Activated CD8-positive, alpha-beta T cell treated with anti-CD3 and anti-CD28 coated beads, Interleukin-2, amount 10 ng/mL, durations not matched to agents 7 days and 5 days (primary cell): ENCODE measurements at regions not wholly inside any gene's neighbourhood (a gene's known extent, or its start where the extent isn't known, plus 50 kb on each side); places are given as distances from the start of the nearest gene placed in this dataset.
"Not testable (repeated sequence)": the region's sequence is repeated elsewhere in the genome, so short reads cannot be mapped to it uniquely, and the experiment has no call there.

Experiments used
- ATAC-seq: fragments of 150-1000 bp; cut with Tn5 transposase; one replicate; pipeline ENCODE4 v1.10.0; 2021; ENCODE audit warnings: moderate library complexity
- CTCF ChIA-PET: fragments of 350-600 bp; sonication (Branson Sonifier 250); formaldehyde crosslinking; loops from one replicate; lab custom pipeline; 2021; ENCODE audit warnings: antibody characterized with exemption; lab: Charles Lee
- POLR2A ChIA-PET: fragments of 350-600 bp; sonication (Branson Sonifier 250); formaldehyde crosslinking; loops from one replicate; lab custom pipeline; 2021; ENCODE audit warnings: antibody characterized with exemption; lab: Charles Lee
- DNase-seq: peaks from one replicate; pipeline ENCODE4 v3.0.0-alpha.2; 2020
- H3K27ac Mint-ChIP-seq: one replicate; pipeline ENCODE4 v1.8.0; 2021; ENCODE audit warnings: mild to moderate bottlenecking, mixed read lengths
- H3K27me3 Mint-ChIP-seq: one replicate; pipeline ENCODE4 v1.8.0; 2021; ENCODE audit warnings: low read depth, mixed read lengths
- H3K36me3 Mint-ChIP-seq: one replicate; pipeline ENCODE4 v1.8.0; 2021; ENCODE audit warnings: low read depth, mixed read lengths
- H3K4me1 Mint-ChIP-seq: one replicate; pipeline ENCODE4 v1.8.0; 2021; ENCODE audit warnings: low read depth, mixed read lengths
- H3K4me3 Mint-ChIP-seq: one replicate; pipeline ENCODE4 v1.8.0; 2021; ENCODE audit warnings: mild to moderate bottlenecking, mixed read lengths
- H3K9me3 Mint-ChIP-seq: one replicate; pipeline ENCODE4 v1.8.0; 2022; ENCODE audit warnings: mixed read lengths; ENCODE audit not compliant: insufficient read depth

- Mint-ChIP-seq H3K36me3 (no peaks in the 10 kb centered on the region), H3K4me1 (no peaks in the 10 kb centered on the region), H3K27ac (no peak overlapping the region), H3K4me3 (no peak overlapping the region), H3K27me3 (no peaks in the 10 kb centered on the region), H3K9me3 (no peaks in the 10 kb centered on the region)
- DNase-seq (no peak), ATAC-seq (no peak)
- CTCF ChIA-PET, result no interaction called here
- POLR2A ChIA-PET, result no interaction called here
Observed at GRCh38 chr16:5756969-5757368, 659.4 kb upstream of the EEF2KMT start.

- no peak for DNase-seq
- H3K27ac Mint-ChIP-seq, result no peak overlapping the region
- no peak overlapping the region for H3K4me3 Mint-ChIP-seq
- ChIA-PET CTCF (no interaction called here), POLR2A (no interaction called here)
- no peaks in the 10 kb centered on the region for H3K27me3 Mint-ChIP-seq
- H3K4me1 Mint-ChIP-seq, result no peaks in the 10 kb centered on the region
- H3K9me3 Mint-ChIP-seq, result peaks cover 3% of the 10 kb centered on the region
- no peak for ATAC-seq
- H3K36me3 Mint-ChIP-seq, result no peaks in the 10 kb centered on the region
Observed at GRCh38 chr16:5753381-5753780, 655.8 kb upstream of the EEF2KMT start.

- DNase-seq, result no peak
- ATAC-seq, result no peak
- Mint-ChIP-seq H3K27me3 (no peaks in the 10 kb centered on the region), H3K4me3 (no peak overlapping the region), H3K36me3 (no peaks in the 10 kb centered on the region), H3K9me3 (peaks cover 3% of the 10 kb centered on the region), H3K27ac (no peak overlapping the region), H3K4me1 (no peaks in the 10 kb centered on the region)
- POLR2A ChIA-PET, result no interaction called here
- CTCF ChIA-PET, result no interaction called here
Observed at GRCh38 chr16:5751216-5751615, 653.6 kb upstream of the EEF2KMT start.

DNA sequence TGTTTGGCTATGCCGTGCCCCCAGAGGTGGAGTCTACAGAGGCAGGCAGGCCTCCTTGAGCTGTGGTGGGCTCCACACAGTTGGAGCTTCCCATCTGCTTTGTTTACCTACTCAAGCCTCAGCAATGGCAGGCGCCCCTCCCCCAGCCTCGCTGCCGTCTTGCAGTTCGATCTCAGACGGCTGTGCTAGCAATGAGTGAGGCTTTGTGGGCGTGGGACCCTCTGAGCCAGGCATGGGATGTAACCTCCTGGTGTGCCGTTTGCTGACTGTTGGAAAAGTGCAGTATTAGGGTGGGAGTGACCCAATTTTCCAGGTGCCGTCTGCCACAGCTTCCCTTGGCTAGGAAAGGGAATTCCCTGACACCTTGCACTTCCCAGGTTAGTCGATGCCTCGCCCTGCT is 652.8 kb upstream of the EEF2KMT start:
- H3K4me1 Mint-ChIP-seq, H3K36me3 Mint-ChIP-seq, H3K4me3 Mint-ChIP-seq, ATAC-seq, H3K27me3 Mint-ChIP-seq, H3K9me3 Mint-ChIP-seq, POLR2A ChIA-PET, CTCF ChIA-PET, DNase-seq, H3K27ac Mint-ChIP-seq: not testable (repeated sequence)

DNA sequence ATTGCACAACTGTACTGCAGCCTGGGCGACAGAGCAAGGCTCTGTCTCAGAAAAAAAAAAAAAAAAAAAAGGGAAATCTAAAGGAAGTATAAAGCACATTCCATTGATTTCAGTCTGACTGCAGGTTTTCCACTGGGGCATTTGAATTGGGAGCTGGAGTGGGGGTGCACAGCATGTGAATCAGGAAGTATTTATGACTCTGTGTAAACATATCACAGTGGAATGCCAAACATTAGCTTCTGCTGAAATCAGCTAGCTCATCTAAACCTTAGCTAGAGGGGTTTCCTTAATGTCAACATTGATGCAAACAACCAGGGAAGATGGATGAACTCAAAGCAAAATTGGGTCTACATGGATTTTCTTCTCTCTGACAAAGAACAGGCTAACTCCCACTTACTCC is 641.0 kb upstream of the EEF2KMT start:
- POLR2A ChIA-PET, result no interaction called here
- no peaks in the 10 kb centered on the region for H3K4me1 Mint-ChIP-seq
- no peaks in the 10 kb centered on the region for H3K27me3 Mint-ChIP-seq
- no peak overlapping the region for H3K27ac Mint-ChIP-seq
- ATAC-seq (no peak), DNase-seq (no peak)
- H3K36me3 Mint-ChIP-seq, result no peaks in the 10 kb centered on the region
- no peak overlapping the region for H3K4me3 Mint-ChIP-seq
- no peaks in the 10 kb centered on the region for H3K9me3 Mint-ChIP-seq
- CTCF ChIA-PET, result no interaction called here

GRCh38 chr16:5736209-5736930 is 638.8 kb upstream of the EEF2KMT start:
- H3K4me3 Mint-ChIP-seq, result no peak overlapping the region
- no peaks in the 10 kb centered on the region for H3K36me3 Mint-ChIP-seq
- H3K27me3 Mint-ChIP-seq, result no peaks in the 10 kb centered on the region
- POLR2A ChIA-PET, result no interaction called here
- ATAC-seq (no peak), DNase-seq (no peak)
- no peak overlapping the region for H3K27ac Mint-ChIP-seq
- H3K4me1 Mint-ChIP-seq, result no peaks in the 10 kb centered on the region
- CTCF ChIA-PET, result no interaction called here
- H3K9me3 Mint-ChIP-seq, result no peaks in the 10 kb centered on the region

DNA sequence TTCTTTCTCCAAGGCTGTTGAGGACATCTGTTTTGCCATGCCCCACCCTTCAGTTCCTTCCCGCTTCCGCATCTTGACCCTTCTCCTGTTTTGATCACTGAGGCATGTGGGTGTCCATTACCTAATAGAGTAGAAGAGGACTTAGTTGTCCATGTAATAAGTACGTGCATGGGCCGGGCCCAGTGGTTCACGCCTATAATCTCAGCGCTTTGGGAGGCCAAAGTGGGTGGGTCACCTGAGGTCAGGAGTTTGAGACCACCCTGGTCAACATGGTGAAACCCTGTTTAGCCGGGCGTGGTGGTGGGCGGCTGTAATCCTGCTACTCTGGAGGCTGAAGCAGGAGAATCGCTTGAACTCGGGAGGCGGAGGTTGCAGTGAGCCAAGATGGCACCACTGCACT is 637.8 kb upstream of the EEF2KMT start:
- ChIA-PET POLR2A (no interaction called here), CTCF (no interaction called here)
- ATAC-seq (no peak), DNase-seq (no peak)
- H3K9me3 Mint-ChIP-seq, result no peaks in the 10 kb centered on the region
- H3K27ac Mint-ChIP-seq, result no peak overlapping the region
- no peaks in the 10 kb centered on the region for H3K4me1 Mint-ChIP-seq
- no peak overlapping the region for H3K4me3 Mint-ChIP-seq
- H3K27me3 Mint-ChIP-seq, result no peaks in the 10 kb centered on the region
- no peaks in the 10 kb centered on the region for H3K36me3 Mint-ChIP-seq

- Mint-ChIP-seq H3K27ac (no peak overlapping the region), H3K4me3 (no peak overlapping the region), H3K36me3 (no peaks in the 10 kb centered on the region), H3K4me1 (no peaks in the 10 kb centered on the region), H3K9me3 (no peaks in the 10 kb centered on the region), H3K27me3 (no peaks in the 10 kb centered on the region)
- ATAC-seq (no peak), DNase-seq (no peak)
- ChIA-PET CTCF (no interaction called here), POLR2A (no interaction called here)
Observed at GRCh38 chr16:5730783-5731182, 633.2 kb upstream of the EEF2KMT start.

- no peaks in the 10 kb centered on the region for H3K27me3 Mint-ChIP-seq
- no peak for ATAC-seq
- no peak overlapping the region for H3K27ac Mint-ChIP-seq
- H3K4me1 Mint-ChIP-seq, result no peaks in the 10 kb centered on the region
- H3K4me3 Mint-ChIP-seq, result no peak overlapping the region
- no peak for DNase-seq
- POLR2A ChIA-PET, result no interaction called here
- peaks cover 12% of the 10 kb centered on the region for H3K9me3 Mint-ChIP-seq
- CTCF ChIA-PET, result no interaction called here
- H3K36me3 Mint-ChIP-seq, result no peaks in the 10 kb centered on the region
Observed at GRCh38 chr16:5722116-5722619, 624.6 kb upstream of the EEF2KMT start.

- ChIA-PET POLR2A (no interaction called here), CTCF (no interaction called here)
- Mint-ChIP-seq H3K9me3 (peaks cover 14% of the 10 kb centered on the region), H3K27ac (no peak overlapping the region), H3K4me1 (no peaks in the 10 kb centered on the region), H3K4me3 (no peak overlapping the region), H3K36me3 (no peaks in the 10 kb centered on the region), H3K27me3 (no peaks in the 10 kb centered on the region)
- ATAC-seq (no peak), DNase-seq (no peak)
Observed at GRCh38 chr16:5715155-5715554, 617.6 kb upstream of the EEF2KMT start.

- no peak overlapping the region for H3K4me3 Mint-ChIP-seq
- H3K9me3 Mint-ChIP-seq, result no peaks in the 10 kb centered on the region
- H3K27ac Mint-ChIP-seq, result no peak overlapping the region
- CTCF ChIA-PET, result no interaction called here
- DNase-seq (no peak), ATAC-seq (no peak)
- no peaks in the 10 kb centered on the region for H3K36me3 Mint-ChIP-seq
- POLR2A ChIA-PET, result no interaction called here
- no peaks in the 10 kb centered on the region for H3K4me1 Mint-ChIP-seq
- H3K27me3 Mint-ChIP-seq, result no peaks in the 10 kb centered on the region
Observed at GRCh38 chr16:5709889-5710288, 612.3 kb upstream of the EEF2KMT start.

DNA sequence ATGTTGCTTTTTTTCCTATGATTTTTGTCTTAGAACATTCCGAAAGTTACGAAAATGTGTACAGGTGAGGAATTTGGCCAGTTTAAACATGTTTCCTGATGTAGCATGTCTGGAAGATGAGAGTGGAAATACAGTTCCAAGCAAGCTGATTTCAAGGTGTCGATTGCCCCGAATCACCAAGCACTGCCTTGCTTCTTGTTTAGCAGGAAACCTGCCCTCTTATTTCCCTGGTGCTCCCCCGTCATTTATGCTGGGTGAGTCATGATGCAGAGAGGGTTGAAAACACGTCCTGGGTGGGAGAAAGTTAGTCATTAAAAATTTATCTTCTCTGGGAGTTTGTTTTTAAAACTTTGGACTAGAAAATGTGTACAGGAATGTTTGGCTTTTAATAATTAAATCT is 608.6 kb upstream of the EEF2KMT start:
- H3K27ac Mint-ChIP-seq, result no peak overlapping the region
- H3K4me1 Mint-ChIP-seq, result no peaks in the 10 kb centered on the region
- H3K36me3 Mint-ChIP-seq, result no peaks in the 10 kb centered on the region
- no peaks in the 10 kb centered on the region for H3K27me3 Mint-ChIP-seq
- CTCF ChIA-PET, result no interaction called here
- DNase-seq (no peak), ATAC-seq (no peak)
- peaks cover 6% of the 10 kb centered on the region for H3K9me3 Mint-ChIP-seq
- POLR2A ChIA-PET, result no interaction called here
- no peak overlapping the region for H3K4me3 Mint-ChIP-seq

DNA sequence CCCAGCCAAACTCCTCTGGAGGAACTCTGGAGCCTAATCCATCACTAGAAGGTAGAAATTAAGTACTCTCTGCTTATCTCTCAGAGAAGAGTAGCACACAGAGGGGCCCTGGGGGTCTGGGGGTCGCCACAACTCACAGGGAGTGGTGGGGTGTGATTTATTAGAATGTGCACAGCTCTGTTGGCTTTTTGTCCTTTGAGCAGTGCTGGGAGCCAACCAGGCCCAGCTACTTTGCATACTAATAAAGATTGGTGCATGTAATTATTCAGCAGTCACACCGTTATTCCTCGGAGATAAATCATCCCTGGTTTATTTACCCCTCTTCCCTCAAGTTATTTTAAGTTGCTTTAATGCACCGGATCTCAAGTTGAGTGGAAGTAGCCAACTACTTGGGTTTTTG is 606.7 kb upstream of the EEF2KMT start:
- ATAC-seq (no peak), DNase-seq (no peak)
- peaks cover 6% of the 10 kb centered on the region for H3K9me3 Mint-ChIP-seq
- no peaks in the 10 kb centered on the region for H3K36me3 Mint-ChIP-seq
- no peaks in the 10 kb centered on the region for H3K27me3 Mint-ChIP-seq
- ChIA-PET CTCF (no interaction called here), POLR2A (no interaction called here)
- no peak overlapping the region for H3K27ac Mint-ChIP-seq
- no peak overlapping the region for H3K4me3 Mint-ChIP-seq
- no peaks in the 10 kb centered on the region for H3K4me1 Mint-ChIP-seq
